HepG2 (cell line): ENCODE measurements at regions not wholly inside any gene's neighbourhood (a gene's known extent, or its start where the extent isn't known, plus 50 kb on each side); places are given as distances from the start of the nearest gene placed in this dataset.

ENCODE experiments used
- ATAC-seq: fragments of 200-7000 bp; cut with Tn5 transposase; 3 replicates; pipeline ENCODE4 v1.9.1; 2020; ENCODE audit warnings: mild to moderate bottlenecking, moderate library complexity
- BruUV-seq: library from RNA; stranded (reverse); fragments of 400-500 nt; replicated peaks from 2 replicates; lab custom pipeline; 2021; lab: Mats Ljungman, UMichigan
- CTCF ChIA-PET: fragments of 300-600 bp; formaldehyde crosslinking; extraction: SDS; loops from one replicate; lab custom pipeline; 2021; ENCODE audit warnings: low total read pairs, inconsistent platforms, low intra/inter-chr PET ratio; lab: Yijun Ruan, JAX
- POLR2A ChIA-PET: fragments of 350-600 bp; sonication (Branson Sonifier 250); formaldehyde crosslinking; loops from one replicate; lab custom pipeline; 2020; ENCODE audit warnings: antibody characterized with exemption, inconsistent platforms; lab: Yijun Ruan, JAX
- DNase-seq: peaks from one replicate; pipeline ENCODE4 v3.0.0-alpha.2; 2015; ENCODE audit warnings: low spot score
- FAIRE-seq: peaks from 3 replicates; lab custom pipeline; 2011; peaks lifted over from hg19 to GRCh38; lab: Jason Lieb, UNC
- H2AFZ ChIP-seq: one replicate; pipeline ENCODE4 v1.6.1; 2011; ENCODE audit warnings: low read length, inconsistent platforms
- H3K27ac ChIP-seq: fragments of 300-600 bp; 3 replicates; pipeline ENCODE4 v1.8.0; 2011; ENCODE audit warnings: mixed run types, mild to moderate bottlenecking, mixed read lengths, low read length, inconsistent platforms; ENCODE audit not compliant: insufficient read depth; ENCODE audit errors: extremely low read length
- H3K27me3 ChIP-seq, 2 experiments: fragments of 200-600 bp in 1 of 2; 2 replicates in 1 of 2; 3 replicates in 1 of 2; pipeline versions ENCODE4 v1.6.0 to v1.8.0; 2011; ENCODE audit warnings: low read length in 2 of 2, mild to moderate bottlenecking in 2 of 2, moderate library complexity in 2 of 2, inconsistent platforms in 1 of 2; ENCODE audit not compliant: insufficient read depth in 2 of 2, control insufficient read depth in 1 of 2
- H3K36me3 ChIP-seq, 2 experiments: fragments of 200-600 bp in 1 of 2; replicated peaks in 1 of 2; 2 replicates in 1 of 2; 3 replicates in 1 of 2; pipeline versions ENCODE4 v1.5.1 to v1.8.0; 2011; ENCODE audit warnings: low read length in 2 of 2, inconsistent platforms in 1 of 2; ENCODE audit not compliant: insufficient read depth in 2 of 2, control insufficient read depth in 1 of 2
- H3K4me1 ChIP-seq: 2 replicates; pipeline ENCODE4 v1.5.1; 2012; ENCODE audit warnings: low read length, inconsistent platforms; ENCODE audit not compliant: insufficient read depth
- H3K4me2 ChIP-seq: 2 replicates; pipeline ENCODE4 v1.6.0; 2011; ENCODE audit warnings: low read depth, low read length, inconsistent platforms
- H3K4me3 ChIP-seq, 3 experiments: fragments of 200-600 bp in 1 of 3; sonication (generic), shearing (Covaris generic) in 1 of 3; replicated peaks in 1 of 3; 2 replicates each; pipeline ENCODE4 v1.5.1; 2011 to 2016; ENCODE audit warnings: low read length in 3 of 3, inconsistent platforms in 2 of 3, low read depth in 2 of 3, mild to moderate bottlenecking in 2 of 3, control low read depth in 1 of 3, mixed read lengths in 1 of 3; ENCODE audit not compliant: insufficient read depth in 1 of 3
- H3K79me2 ChIP-seq: one replicate; pipeline ENCODE4 v1.6.1; 2011; ENCODE audit warnings: low read length, inconsistent platforms; ENCODE audit not compliant: insufficient read depth
- H3K9ac ChIP-seq: 2 replicates; pipeline ENCODE4 v1.6.0; 2011; ENCODE audit warnings: mild to moderate bottlenecking, low read depth, low read length, inconsistent platforms; ENCODE audit not compliant: insufficient read depth
- H3K9me3 ChIP-seq: 2 replicates; pipeline ENCODE4 v1.5.1; 2012; ENCODE audit warnings: mild to moderate bottlenecking, low read length
- H4K20me1 ChIP-seq: 2 replicates; pipeline ENCODE4 v1.6.0; 2011; ENCODE audit warnings: inconsistent platforms, mild to moderate bottlenecking, low read length, moderate library complexity; ENCODE audit not compliant: insufficient read depth
- ZNF317 ChIP-seq: sonication (generic); formaldehyde crosslinking; IDR thresholded peaks from 2 replicates; pipeline ENCODE4 v1.5.0; 2020; ENCODE audit warnings: mild to moderate bottlenecking, missing genetic modification reagents
- WGBS: methylation state at CpG from one replicate; pipeline ENCODE4 v1.1.6; 2017; ENCODE audit warnings: low lambda C conversion rate; 5-methylcytosine and 5-hydroxymethylcytosine counted together
- in situ Hi-C: cut with HindIII; loops from 2 replicates; pipeline ENCODE4 v1.10.0; 2017; ENCODE audit warnings: low pct_unique_long_range_greater_than_20kb; ENCODE audit not compliant: extremely low pct_ligation_motif_present
- intact Hi-C: fragments of 100-400 bp; cut with micrococcal nuclease; formaldehyde crosslinking; loops from one replicate; pipeline ENCODE4 v1.10.0; 2022; ENCODE audit not compliant: unreplicated experiment
- TF ChIP-seq, protein P1 (sequence below): sonication (generic); formaldehyde crosslinking; IDR thresholded peaks from 2 replicates; pipeline ENCODE4 v1.8.0; 2022; ENCODE audit warnings: missing genetic modification reagents, mild to moderate bottlenecking, moderate library complexity, borderline replicate concordance
- TF ChIP-seq, protein P2 (sequence below): sonication (generic); formaldehyde crosslinking; IDR thresholded peaks from 2 replicates; pipeline ENCODE4 v1.4.0; 2020; ENCODE audit warnings: missing genetic modification reagents, mild to moderate bottlenecking, borderline replicate concordance

DNA sequence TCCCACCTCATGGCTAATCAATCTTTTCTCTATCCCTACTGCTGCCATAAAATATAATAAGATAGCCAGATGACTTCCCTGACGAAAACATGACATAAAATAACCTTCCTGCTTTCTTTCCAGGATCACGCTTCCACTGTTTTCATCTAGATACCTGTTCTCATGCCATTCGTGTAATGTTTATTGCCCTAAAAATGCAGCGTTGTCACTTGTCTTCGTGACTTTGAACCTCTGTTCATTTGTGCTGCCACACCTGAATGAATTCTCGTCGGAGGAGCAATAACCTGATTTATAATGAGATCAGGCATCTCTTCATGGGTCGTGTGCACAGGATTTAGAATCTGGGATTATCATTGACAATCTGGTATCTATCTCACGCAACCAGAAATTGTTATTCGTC is 1401.9 kb downstream of the CDH11 start:
- ChIA-PET CTCF (no interaction called here), POLR2A (no interaction called here)
- Histone ChIP-seq H3K27me3 (no peaks in the 10 kb centered on the region), H2AFZ (no peak overlapping the region), H4K20me1 (no peaks in the 10 kb centered on the region), H3K9ac (no peak overlapping the region), H3K4me1 (no peaks in the 10 kb centered on the region), H3K4me3 (no peak overlapping the region), H3K36me3 (no peaks in the 10 kb centered on the region), H3K4me2 (no peak overlapping the region), H3K9me3 (peaks cover 17% of the 10 kb centered on the region), H3K27ac (no peak overlapping the region), H3K79me2 (no peaks in the 10 kb centered on the region)
- TF ChIP-seq, protein P1, sequence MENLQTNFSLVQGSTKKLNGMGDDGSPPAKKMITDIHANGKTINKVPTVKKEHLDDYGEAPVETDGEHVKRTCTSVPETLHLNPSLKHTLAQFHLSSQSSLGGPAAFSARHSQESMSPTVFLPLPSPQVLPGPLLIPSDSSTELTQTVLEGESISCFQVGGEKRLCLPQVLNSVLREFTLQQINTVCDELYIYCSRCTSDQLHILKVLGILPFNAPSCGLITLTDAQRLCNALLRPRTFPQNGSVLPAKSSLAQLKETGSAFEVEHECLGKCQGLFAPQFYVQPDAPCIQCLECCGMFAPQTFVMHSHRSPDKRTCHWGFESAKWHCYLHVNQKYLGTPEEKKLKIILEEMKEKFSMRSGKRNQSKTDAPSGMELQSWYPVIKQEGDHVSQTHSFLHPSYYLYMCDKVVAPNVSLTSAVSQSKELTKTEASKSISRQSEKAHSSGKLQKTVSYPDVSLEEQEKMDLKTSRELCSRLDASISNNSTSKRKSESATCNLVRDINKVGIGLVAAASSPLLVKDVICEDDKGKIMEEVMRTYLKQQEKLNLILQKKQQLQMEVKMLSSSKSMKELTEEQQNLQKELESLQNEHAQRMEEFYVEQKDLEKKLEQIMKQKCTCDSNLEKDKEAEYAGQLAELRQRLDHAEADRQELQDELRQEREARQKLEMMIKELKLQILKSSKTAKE (CRISPR knock-in tag) = no peak
- TF ChIP-seq ZNF317 (CRISPR knock-in tag) = no peak
- TF ChIP-seq, protein P2, sequence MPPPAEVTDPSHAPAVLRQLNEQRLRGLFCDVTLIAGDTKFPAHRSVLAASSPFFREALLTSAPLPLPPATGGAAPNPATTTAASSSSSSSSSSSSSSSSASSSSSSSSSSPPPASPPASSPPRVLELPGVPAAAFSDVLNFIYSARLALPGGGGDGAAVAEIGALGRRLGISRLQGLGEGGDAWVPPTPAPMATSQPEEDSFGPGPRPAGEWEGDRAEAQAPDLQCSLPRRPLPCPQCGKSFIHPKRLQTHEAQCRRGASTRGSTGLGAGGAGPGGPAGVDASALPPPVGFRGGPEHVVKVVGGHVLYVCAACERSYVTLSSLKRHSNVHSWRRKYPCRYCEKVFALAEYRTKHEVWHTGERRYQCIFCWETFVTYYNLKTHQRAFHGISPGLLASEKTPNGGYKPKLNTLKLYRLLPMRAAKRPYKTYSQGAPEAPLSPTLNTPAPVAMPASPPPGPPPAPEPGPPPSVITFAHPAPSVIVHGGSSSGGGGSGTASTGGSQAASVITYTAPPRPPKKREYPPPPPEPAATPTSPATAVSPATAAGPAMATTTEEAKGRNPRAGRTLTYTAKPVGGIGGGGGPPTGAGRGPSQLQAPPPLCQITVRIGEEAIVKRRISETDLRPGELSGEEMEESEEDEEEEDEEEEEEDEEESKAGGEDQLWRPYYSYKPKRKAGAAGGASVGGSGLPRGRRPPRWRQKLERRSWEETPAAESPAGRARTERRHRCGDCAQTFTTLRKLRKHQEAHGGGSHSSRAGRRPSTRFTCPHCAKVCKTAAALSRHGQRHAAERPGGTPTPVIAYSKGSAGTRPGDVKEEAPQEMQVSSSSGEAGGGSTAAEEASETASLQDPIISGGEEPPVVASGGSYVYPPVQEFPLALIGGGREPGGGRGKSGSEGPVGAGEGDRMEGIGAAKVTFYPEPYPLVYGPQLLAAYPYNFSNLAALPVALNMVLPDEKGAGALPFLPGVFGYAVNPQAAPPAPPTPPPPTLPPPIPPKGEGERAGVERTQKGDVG (CRISPR knock-in tag) = no peak
- BruUV-seq = no TSS peak
- intact Hi-C loops (no loop called here), in situ Hi-C loops (no loop called here)
- 11% methylated on average over 10 of the region's 10 CpGs for WGBS
- FAIRE-seq (no peak), ATAC-seq (no peak), DNase-seq (no peak)
